SK-N-SH treated with all-trans-retinoic acid at 6 μM for 48 hours (cell line): ENCODE measurements at regions not wholly inside any gene's neighbourhood (a gene's known extent, or its start where the extent isn't known, plus 50 kb on each side); places are given as distances from the start of the nearest gene placed in this dataset.

Source experiments
- ARNTL ChIP-seq: fragments of 450-650 bp; formaldehyde crosslinking; IDR thresholded peaks from 2 replicates; pipeline ENCODE4 v1.5.0; 2020; ENCODE audit warnings: low read depth, mild to moderate bottlenecking, moderate library complexity, borderline replicate concordance
- PATZ1 ChIP-seq: fragments of 250-450 bp; sonication (Bioruptor Pico); IDR thresholded peaks from 2 replicates; pipeline ENCODE4 v1.8.0; 2020; ENCODE audit warnings: mild to moderate bottlenecking, moderate library complexity, borderline replicate concordance
- POU6F1 ChIP-seq: fragments of 250-450 bp; sonication (Bioruptor Pico); IDR thresholded peaks from 2 replicates; pipeline ENCODE4 v1.8.0; 2021; ENCODE audit warnings: low read depth, mild to moderate bottlenecking, moderate library complexity, borderline replicate concordance
- RARB ChIP-seq: fragments of 250-450 bp; sonication (Bioruptor Pico); IDR thresholded peaks from 2 replicates; pipeline ENCODE4 v1.8.0; 2021; ENCODE audit warnings: mild to moderate bottlenecking, moderate library complexity
- SNAI2 ChIP-seq: fragments of 250-450 bp; sonication (Bioruptor Pico); IDR thresholded peaks from 2 replicates; pipeline ENCODE4 v1.5.0; 2020; ENCODE audit warnings: mild to moderate bottlenecking, moderate library complexity
- ZC3H10 ChIP-seq: fragments of 250-450 bp; sonication (Bioruptor Pico); IDR thresholded peaks from 2 replicates; pipeline ENCODE4 v1.5.1; 2021; ENCODE audit warnings: mild to moderate bottlenecking, moderate library complexity
- ZFP3 ChIP-seq: fragments of 250-450 bp; sonication (Bioruptor Pico); IDR thresholded peaks from 2 replicates; pipeline ENCODE4 v1.5.0; 2020; ENCODE audit warnings: mild to moderate bottlenecking, moderate library complexity
- ZFP30 ChIP-seq: fragments of 450-650 bp; formaldehyde crosslinking; IDR thresholded peaks from 2 replicates; pipeline ENCODE4 v1.5.0; 2022; ENCODE audit warnings: mild to moderate bottlenecking, moderate library complexity

- no peak for TF ChIP-seq SNAI2
- no peak for TF ChIP-seq RARB (CRISPR knock-in tag)
- TF ChIP-seq ZFP3 (CRISPR knock-in tag): no peak
- TF ChIP-seq ARNTL: no peak
- TF ChIP-seq PATZ1 (CRISPR knock-in tag): no peak
- TF ChIP-seq ZFP30 (CRISPR knock-in tag): no peak
- no peak for TF ChIP-seq POU6F1
- TF ChIP-seq ZC3H10 (CRISPR knock-in tag): no peak
Measured at GRCh38 chr10:131549116-131549515, 237.6 kb upstream of the TCERG1L start.
